ENCODE measurements at regions not wholly inside any gene's neighbourhood (a gene's known extent, or its start where the extent isn't known, plus 50 kb on each side); places are given as distances from the start of the nearest gene placed in this dataset.

DNA sequence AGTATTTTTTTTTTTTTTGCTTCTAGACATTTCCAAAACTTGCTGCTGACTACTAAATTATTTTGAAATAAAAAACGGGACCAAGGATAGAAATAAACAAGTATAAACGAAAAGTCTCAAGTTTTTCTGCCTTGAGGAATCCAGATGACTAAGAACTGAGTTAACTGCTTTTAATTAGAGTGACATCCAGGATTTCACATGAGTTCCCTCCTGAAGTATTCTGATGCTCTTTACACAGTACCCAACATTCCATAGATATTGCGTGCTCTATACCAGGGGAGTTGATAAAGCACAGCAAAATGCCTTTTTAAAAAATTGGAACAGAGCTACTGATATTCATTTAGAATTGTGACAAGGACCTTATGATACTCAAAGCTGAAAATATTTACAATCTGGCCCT is 618.0 kb downstream of the CCDC85A start:
- Histone ChIP-seq H3K27ac (no peak overlapping the region), H3K4me3 (ENCODE audit: low read depth, low read length) (no peak overlapping the region), H3K36me3 (replicated peaks) (no peaks in the 10 kb centered on the region), H3K27me3 (replicated peaks) (no peaks in the 10 kb centered on the region)
- in situ Hi-C loops (cut with HindIII; ENCODE audit: low pct_ligation_motif_present, low sequenced_read_pairs) = no loop called here
- no peak for DNase-seq
- TF ChIP-seq CTCF (IDR thresholded peaks at IDR 0.05; ENCODE audit: low read depth, low read length, missing control alignments) = no peak

DNA sequence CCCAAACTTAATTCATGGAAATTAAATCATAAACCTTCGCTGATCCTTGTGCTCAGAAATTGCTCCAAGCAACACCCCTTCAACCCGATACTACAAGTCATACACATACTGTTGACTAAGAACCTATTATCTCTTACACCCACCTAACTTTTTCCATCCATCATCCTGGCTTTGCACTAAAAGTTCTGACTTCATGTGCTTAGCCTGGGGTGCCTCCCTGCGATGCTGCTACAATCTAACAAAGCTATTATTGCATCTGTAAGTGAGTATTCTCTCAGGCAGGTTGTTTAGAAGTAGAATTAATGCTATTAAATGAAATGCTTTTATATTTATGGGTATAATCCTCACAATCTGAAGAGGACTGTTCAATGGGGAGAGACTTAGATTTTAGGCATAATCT is 619.8 kb downstream of the CCDC85A start:
- H3K27ac ChIP-seq = no peak overlapping the region
- TF ChIP-seq CTCF (IDR thresholded peaks at IDR 0.05; ENCODE audit: low read depth, low read length, missing control alignments) = no peak
- no peak for DNase-seq
- in situ Hi-C loops (cut with HindIII; ENCODE audit: low pct_ligation_motif_present, low sequenced_read_pairs) = no loop called here
- H3K36me3 ChIP-seq (replicated peaks) = no peaks in the 10 kb centered on the region
- H3K4me3 ChIP-seq (ENCODE audit: low read depth, low read length) = no peak overlapping the region
- H3K27me3 ChIP-seq (replicated peaks) = no peaks in the 10 kb centered on the region

GRCh38 chr2:56806924-56807323 is 623.1 kb downstream of the CCDC85A start:
- Histone ChIP-seq H3K27ac (no peak overlapping the region), H3K27me3 (replicated peaks) (no peaks in the 10 kb centered on the region), H3K36me3 (replicated peaks) (no peaks in the 10 kb centered on the region), H3K4me3 (ENCODE audit: low read depth, low read length) (no peak overlapping the region)
- no peak for TF ChIP-seq CTCF (IDR thresholded peaks at IDR 0.05; ENCODE audit: low read depth, low read length, missing control alignments)
- in situ Hi-C loops (cut with HindIII; ENCODE audit: low pct_ligation_motif_present, low sequenced_read_pairs) = no loop called here
- DNase-seq = no peak

GRCh38 chr2:56807861-56808260 is 624.1 kb downstream of the CCDC85A start:
- no peak overlapping the region for H3K4me3 ChIP-seq (ENCODE audit: low read depth, low read length)
- TF ChIP-seq CTCF (IDR thresholded peaks at IDR 0.05; ENCODE audit: low read depth, low read length, missing control alignments) = no peak
- in situ Hi-C loops (cut with HindIII; ENCODE audit: low pct_ligation_motif_present, low sequenced_read_pairs) = no loop called here
- H3K36me3 ChIP-seq (replicated peaks) = no peaks in the 10 kb centered on the region
- no peak overlapping the region for H3K27ac ChIP-seq
- H3K27me3 ChIP-seq (replicated peaks) = no peaks in the 10 kb centered on the region
- DNase-seq = no peak

DNA sequence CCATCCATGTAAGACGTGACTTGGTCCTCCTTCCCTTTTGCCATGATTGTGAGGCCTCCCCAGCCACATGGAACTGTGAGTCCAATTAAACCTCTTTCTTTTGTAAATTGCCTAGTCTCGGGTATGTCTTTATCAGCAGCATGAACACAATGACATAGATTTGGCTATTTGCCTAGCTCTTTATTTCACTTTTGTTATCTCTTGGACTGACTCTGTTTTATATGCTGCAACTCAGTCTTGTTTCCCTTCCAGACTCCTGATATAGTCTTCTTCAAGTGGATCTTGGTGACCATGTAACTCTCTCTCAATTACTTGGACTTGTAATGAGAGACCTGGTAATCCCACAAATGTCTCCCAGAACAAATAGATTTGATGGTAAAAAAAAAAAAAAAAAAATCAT is 627.6 kb downstream of the CCDC85A start:
- Histone ChIP-seq H3K27ac (no peak overlapping the region), H3K4me3 (ENCODE audit: low read depth, low read length) (no peak overlapping the region), H3K27me3 (replicated peaks) (no peaks in the 10 kb centered on the region), H3K36me3 (replicated peaks) (no peaks in the 10 kb centered on the region)
- DNase-seq = no peak
- TF ChIP-seq CTCF (IDR thresholded peaks at IDR 0.05; ENCODE audit: low read depth, low read length, missing control alignments) = no peak
- in situ Hi-C loops (cut with HindIII; ENCODE audit: low pct_ligation_motif_present, low sequenced_read_pairs) = no loop called here

DNA sequence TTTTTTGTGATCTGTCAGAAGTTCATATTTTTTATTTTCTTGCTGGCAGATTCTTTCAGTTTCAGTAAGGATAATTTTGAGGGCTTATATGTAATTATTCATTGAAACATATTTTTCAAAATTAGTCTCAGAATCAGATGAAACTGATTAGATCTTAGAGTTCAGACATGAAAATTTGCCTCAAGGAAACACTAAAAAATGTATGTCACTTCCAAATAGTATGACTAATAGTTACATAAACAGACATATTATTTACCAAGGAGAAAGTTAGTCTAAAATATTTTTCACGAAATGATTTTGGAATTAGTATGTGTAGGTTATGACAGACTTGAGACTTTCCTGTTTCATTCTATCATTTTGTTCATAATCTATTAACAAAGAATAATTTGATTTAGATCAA is 628.6 kb downstream of the CCDC85A start:
- Histone ChIP-seq H3K27ac (no peak overlapping the region), H3K36me3 (replicated peaks) (no peaks in the 10 kb centered on the region), H3K27me3 (replicated peaks) (no peaks in the 10 kb centered on the region), H3K4me3 (ENCODE audit: low read depth, low read length) (no peak overlapping the region)
- DNase-seq = no peak
- in situ Hi-C loops (cut with HindIII; ENCODE audit: low pct_ligation_motif_present, low sequenced_read_pairs) = no loop called here
- TF ChIP-seq CTCF (IDR thresholded peaks at IDR 0.05; ENCODE audit: low read depth, low read length, missing control alignments) = no peak
